ENCODE measurements at regions not wholly inside any gene's neighbourhood (a gene's known extent, or its start where the extent isn't known, plus 50 kb on each side); places are given as distances from the start of the nearest gene placed in this dataset.
"Not testable (repeated sequence)": the region's sequence is repeated elsewhere in the genome, so short reads cannot be mapped to it uniquely, and the experiment has no call there.

- DNase-seq; H3K56ac ChIP-seq (ENCODE audit: low read length); H4K5ac ChIP-seq (ENCODE audit: low read length); H2AK5ac ChIP-seq (ENCODE audit: low read length); H3K27ac ChIP-seq (ENCODE audit: low read depth, low read length); H4K8ac ChIP-seq (ENCODE audit: low read depth, low read length); H3K79me2 ChIP-seq (ENCODE audit: control insufficient read depth, insufficient read depth, low read length); H2BK5ac ChIP-seq (ENCODE audit: low read length); H3K4me2 ChIP-seq (ENCODE audit: low read length); H3K36me3 ChIP-seq (ENCODE audit: control insufficient read depth, insufficient read depth, low read length); H3K4me1 ChIP-seq (ENCODE audit: control insufficient read depth, low read depth, low read length); H3K27me3 ChIP-seq (ENCODE audit: insufficient read depth, low read length, poor library complexity); H3K18ac ChIP-seq (ENCODE audit: low read length); H2BK15ac ChIP-seq (replicated peaks; ENCODE audit: low read depth); H3K23ac ChIP-seq (ENCODE audit: low read length); H3K4ac ChIP-seq (ENCODE audit: low read depth, low read length); H2BK120ac ChIP-seq (ENCODE audit: low read depth, low read length); H3K9ac ChIP-seq (ENCODE audit: low read length); H3K4me3 ChIP-seq (ENCODE audit: low read length); H3K79me1 ChIP-seq (ENCODE audit: low read length): not testable (repeated sequence)
- no CpG with 5 or more reads among the region's 33 CpGs for WGBS (ENCODE audit: extremely low coverage, insufficient coverage, low lambda C conversion rate)
Observed at GRCh38 chrX:117394506-117395070, 722.0 kb downstream of the KLHL13 start.

DNA sequence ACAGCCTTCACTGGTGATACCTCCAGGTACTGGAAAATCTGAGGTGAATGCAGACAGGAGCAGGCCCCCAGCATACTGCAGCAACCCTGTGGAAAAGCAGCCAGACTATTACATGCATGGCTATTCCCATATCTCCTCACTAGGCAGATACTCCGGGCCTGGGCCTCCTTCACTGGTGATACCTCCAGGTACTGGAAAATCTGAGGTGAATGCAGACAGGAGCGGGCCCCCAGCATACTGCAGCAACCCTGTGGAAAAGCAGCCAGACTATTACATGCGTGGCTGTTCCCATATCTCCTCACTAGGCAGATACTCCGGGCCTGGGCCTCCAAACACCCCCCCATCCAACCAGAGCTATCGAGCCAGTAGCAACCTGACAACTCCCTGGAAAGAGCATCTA is 724.2 kb downstream of the KLHL13 start:
- H2BK120ac ChIP-seq (ENCODE audit: low read depth, low read length); H2BK15ac ChIP-seq (replicated peaks; ENCODE audit: low read depth); H4K5ac ChIP-seq (ENCODE audit: low read length); H3K56ac ChIP-seq (ENCODE audit: low read length); H3K79me1 ChIP-seq (ENCODE audit: low read length); H3K4ac ChIP-seq (ENCODE audit: low read depth, low read length); H3K27ac ChIP-seq (ENCODE audit: low read depth, low read length); H3K18ac ChIP-seq (ENCODE audit: low read length); H2BK5ac ChIP-seq (ENCODE audit: low read length); H3K36me3 ChIP-seq (ENCODE audit: control insufficient read depth, insufficient read depth, low read length); H3K23ac ChIP-seq (ENCODE audit: low read length); H3K4me3 ChIP-seq (ENCODE audit: low read length); H3K4me2 ChIP-seq (ENCODE audit: low read length); H3K9ac ChIP-seq (ENCODE audit: low read length); H3K79me2 ChIP-seq (ENCODE audit: control insufficient read depth, insufficient read depth, low read length); H2AK5ac ChIP-seq (ENCODE audit: low read length); H3K4me1 ChIP-seq (ENCODE audit: control insufficient read depth, low read depth, low read length); H3K27me3 ChIP-seq (ENCODE audit: insufficient read depth, low read length, poor library complexity); DNase-seq; H4K8ac ChIP-seq (ENCODE audit: low read depth, low read length): not testable (repeated sequence)
- no CpG with 5 or more reads among the region's 5 CpGs for WGBS (ENCODE audit: extremely low coverage, insufficient coverage, low lambda C conversion rate)

GRCh38 chrX:117376460-117376859 is 740.1 kb downstream of the KLHL13 start:
- Histone ChIP-seq H3K23ac (ENCODE audit: low read length) (no peak overlapping the region), H4K8ac (ENCODE audit: low read depth, low read length) (no peak overlapping the region), H3K56ac (ENCODE audit: low read length) (no peak overlapping the region), H2BK15ac (replicated peaks; ENCODE audit: low read depth) (no peak overlapping the region), H3K4me1 (ENCODE audit: control insufficient read depth, low read depth, low read length) (no peaks in the 10 kb centered on the region), H2AK5ac (ENCODE audit: low read length) (no peak overlapping the region), H3K36me3 (ENCODE audit: control insufficient read depth, insufficient read depth, low read length) (no peaks in the 10 kb centered on the region), H2BK5ac (ENCODE audit: low read length) (no peak overlapping the region), H3K9ac (ENCODE audit: low read length) (no peak overlapping the region), H3K27me3 (ENCODE audit: insufficient read depth, low read length, poor library complexity) (no peaks in the 10 kb centered on the region), H3K4me2 (ENCODE audit: low read length) (no peak overlapping the region), H3K79me2 (ENCODE audit: control insufficient read depth, insufficient read depth, low read length) (no peaks in the 10 kb centered on the region), H3K27ac (ENCODE audit: low read depth, low read length) (no peak overlapping the region), H3K4me3 (ENCODE audit: low read length) (no peak overlapping the region), H2BK120ac (ENCODE audit: low read depth, low read length) (no peak overlapping the region), H3K4ac (ENCODE audit: low read depth, low read length) (no peak overlapping the region), H4K5ac (ENCODE audit: low read length) (no peak overlapping the region), H3K18ac (ENCODE audit: low read length) (no peak overlapping the region), H3K79me1 (ENCODE audit: low read length) (no peaks in the 10 kb centered on the region)
- DNase-seq: no peak

- Histone ChIP-seq H2BK5ac (ENCODE audit: low read length) (no peak overlapping the region), H3K36me3 (ENCODE audit: control insufficient read depth, insufficient read depth, low read length) (no peaks in the 10 kb centered on the region), H4K5ac (ENCODE audit: low read length) (no peak overlapping the region), H3K4ac (ENCODE audit: low read depth, low read length) (no peak overlapping the region), H3K27ac (ENCODE audit: low read depth, low read length) (no peak overlapping the region), H2BK15ac (replicated peaks; ENCODE audit: low read depth) (no peak overlapping the region), H3K23ac (ENCODE audit: low read length) (no peak overlapping the region), H4K8ac (ENCODE audit: low read depth, low read length) (no peak overlapping the region), H3K4me3 (ENCODE audit: low read length) (no peak overlapping the region), H2AK5ac (ENCODE audit: low read length) (no peak overlapping the region), H3K27me3 (ENCODE audit: insufficient read depth, low read length, poor library complexity) (no peaks in the 10 kb centered on the region), H2BK120ac (ENCODE audit: low read depth, low read length) (no peak overlapping the region), H3K79me2 (ENCODE audit: control insufficient read depth, insufficient read depth, low read length) (no peaks in the 10 kb centered on the region), H3K9ac (ENCODE audit: low read length) (no peak overlapping the region), H3K79me1 (ENCODE audit: low read length) (no peaks in the 10 kb centered on the region), H3K4me2 (ENCODE audit: low read length) (no peak overlapping the region), H3K4me1 (ENCODE audit: control insufficient read depth, low read depth, low read length) (no peaks in the 10 kb centered on the region), H3K18ac (ENCODE audit: low read length) (no peak overlapping the region), H3K56ac (ENCODE audit: low read length) (no peak overlapping the region)
- WGBS (ENCODE audit: extremely low coverage, insufficient coverage, low lambda C conversion rate): no CpG with 5 or more reads among the region's 1 CpG
- no peak for DNase-seq
Observed at GRCh38 chrX:117335209-117335608, 781.4 kb downstream of the KLHL13 start.

DNA sequence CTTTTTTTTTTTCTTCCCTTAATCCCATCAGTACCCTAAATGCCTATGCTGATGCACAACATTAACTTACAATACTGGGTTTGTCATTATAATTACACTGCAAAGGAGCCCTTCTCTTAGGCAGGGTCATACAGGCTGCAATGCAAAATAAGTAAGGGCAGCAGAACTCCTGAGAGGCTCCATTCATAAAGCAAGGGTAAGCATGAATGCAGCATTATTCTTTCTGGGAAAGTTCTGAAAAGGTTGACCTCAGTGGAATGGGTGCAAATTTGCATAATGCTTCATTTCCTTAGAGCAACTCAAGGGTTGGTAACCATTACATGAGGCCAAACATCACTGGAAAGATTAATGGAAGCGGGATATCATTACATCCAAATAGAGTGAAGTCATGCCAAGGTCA is 789.2 kb downstream of the KLHL13 start:
- Histone ChIP-seq H3K36me3 (ENCODE audit: control insufficient read depth, insufficient read depth, low read length) (no peaks in the 10 kb centered on the region), H3K4ac (ENCODE audit: low read depth, low read length) (no peak overlapping the region), H3K4me3 (ENCODE audit: low read length) (no peak overlapping the region), H2BK120ac (ENCODE audit: low read depth, low read length) (no peak overlapping the region), H3K9ac (ENCODE audit: low read length) (no peak overlapping the region), H3K18ac (ENCODE audit: low read length) (no peak overlapping the region), H2AK5ac (ENCODE audit: low read length) (no peak overlapping the region), H3K4me1 (ENCODE audit: control insufficient read depth, low read depth, low read length) (no peaks in the 10 kb centered on the region), H3K79me1 (ENCODE audit: low read length) (no peaks in the 10 kb centered on the region), H4K8ac (ENCODE audit: low read depth, low read length) (no peak overlapping the region), H2BK15ac (replicated peaks; ENCODE audit: low read depth) (no peak overlapping the region), H4K5ac (ENCODE audit: low read length) (no peak overlapping the region), H3K56ac (ENCODE audit: low read length) (no peak overlapping the region), H3K79me2 (ENCODE audit: control insufficient read depth, insufficient read depth, low read length) (no peaks in the 10 kb centered on the region), H3K27me3 (ENCODE audit: insufficient read depth, low read length, poor library complexity) (no peaks in the 10 kb centered on the region), H3K27ac (ENCODE audit: low read depth, low read length) (no peak overlapping the region), H3K4me2 (ENCODE audit: low read length) (no peak overlapping the region), H2BK5ac (ENCODE audit: low read length) (no peak overlapping the region), H3K23ac (ENCODE audit: low read length) (no peak overlapping the region)
- peak; percentile 18 for DNase-seq
- no CpG with 5 or more reads among the region's 1 CpG for WGBS (ENCODE audit: extremely low coverage, insufficient coverage, low lambda C conversion rate)

- Histone ChIP-seq H3K4ac (ENCODE audit: low read depth, low read length) (no peak overlapping the region), H3K56ac (ENCODE audit: low read length) (no peak overlapping the region), H4K8ac (ENCODE audit: low read depth, low read length) (no peak overlapping the region), H3K23ac (ENCODE audit: low read length) (no peak overlapping the region), H2BK5ac (ENCODE audit: low read length) (no peak overlapping the region), H3K9ac (ENCODE audit: low read length) (no peak overlapping the region), H3K79me2 (ENCODE audit: control insufficient read depth, insufficient read depth, low read length) (no peaks in the 10 kb centered on the region), H3K4me3 (ENCODE audit: low read length) (no peak overlapping the region), H3K79me1 (ENCODE audit: low read length) (no peaks in the 10 kb centered on the region), H2AK5ac (ENCODE audit: low read length) (no peak overlapping the region), H3K27me3 (ENCODE audit: insufficient read depth, low read length, poor library complexity) (no peaks in the 10 kb centered on the region), H3K27ac (ENCODE audit: low read depth, low read length) (no peak overlapping the region), H2BK120ac (ENCODE audit: low read depth, low read length) (no peak overlapping the region), H3K4me2 (ENCODE audit: low read length) (no peak overlapping the region), H2BK15ac (replicated peaks; ENCODE audit: low read depth) (no peak overlapping the region), H3K18ac (ENCODE audit: low read length) (no peak overlapping the region), H3K4me1 (ENCODE audit: control insufficient read depth, low read depth, low read length) (no peaks in the 10 kb centered on the region), H4K5ac (ENCODE audit: low read length) (no peak overlapping the region), H3K36me3 (ENCODE audit: control insufficient read depth, insufficient read depth, low read length) (no peaks in the 10 kb centered on the region)
- no peak for DNase-seq
- no CpG with 5 or more reads among the region's 3 CpGs for WGBS (ENCODE audit: extremely low coverage, insufficient coverage, low lambda C conversion rate)
Observed at GRCh38 chrX:117325706-117326105, 790.9 kb downstream of the KLHL13 start.

All from mesendoderm (in vitro differentiated cells).